GM19025 (cell line): ENCODE measurements at regions not wholly inside any gene's neighbourhood (a gene's known extent, or its start where the extent isn't known, plus 50 kb on each side); places are given as distances from the start of the nearest gene placed in this dataset.

ENCODE experiments used
- ATAC-seq: cut with Tn5 transposase; IDR thresholded peaks from one replicate; pipeline ENCODE4 v1.9.1; 2021; ENCODE audit warnings: mild to moderate bottlenecking, low read depth, moderate library complexity; ENCODE audit not compliant: unreplicated experiment

DNA sequence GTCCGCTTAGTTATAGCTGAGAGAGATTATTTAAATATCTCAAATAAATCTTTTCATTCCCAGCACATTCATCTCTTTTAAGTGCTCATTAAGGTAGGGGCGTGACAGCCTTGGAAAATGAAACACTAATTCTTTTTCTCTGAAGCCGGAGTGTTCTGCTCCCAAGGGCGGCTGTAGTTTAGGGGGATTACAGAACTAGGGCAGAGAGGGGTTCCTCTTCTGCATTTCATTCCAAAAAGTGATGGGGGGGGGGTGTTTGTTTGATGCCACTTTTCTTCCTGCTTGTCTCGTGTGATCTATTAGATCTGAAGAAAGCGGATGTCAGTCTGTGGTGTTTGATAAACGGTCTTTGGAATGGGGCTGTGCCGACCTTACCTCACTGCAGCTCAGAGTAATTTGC lies 506.5 kb upstream of the MGMT start:
- no peak for ATAC-seq

DNA sequence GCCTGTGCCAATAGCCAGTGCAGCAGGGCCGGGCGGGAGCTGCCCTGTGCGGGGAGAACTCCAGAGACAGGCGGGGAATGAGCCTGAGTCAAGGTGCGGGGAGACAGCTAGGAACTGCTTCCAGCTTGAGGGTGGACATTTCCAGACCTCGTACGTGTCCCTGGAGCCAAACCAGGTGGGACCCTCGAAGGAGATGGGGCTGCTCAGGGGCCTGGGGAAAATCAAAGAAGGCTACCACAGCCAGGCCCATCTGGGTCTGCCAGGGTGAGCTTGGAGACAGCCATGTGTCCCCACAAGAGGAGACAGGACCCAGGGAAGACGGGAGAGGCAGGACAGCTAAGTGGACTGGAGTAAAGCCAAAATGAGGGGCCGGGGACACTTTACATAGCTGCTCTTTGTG lies 504.9 kb upstream of the MGMT start:
- no peak for ATAC-seq

DNA sequence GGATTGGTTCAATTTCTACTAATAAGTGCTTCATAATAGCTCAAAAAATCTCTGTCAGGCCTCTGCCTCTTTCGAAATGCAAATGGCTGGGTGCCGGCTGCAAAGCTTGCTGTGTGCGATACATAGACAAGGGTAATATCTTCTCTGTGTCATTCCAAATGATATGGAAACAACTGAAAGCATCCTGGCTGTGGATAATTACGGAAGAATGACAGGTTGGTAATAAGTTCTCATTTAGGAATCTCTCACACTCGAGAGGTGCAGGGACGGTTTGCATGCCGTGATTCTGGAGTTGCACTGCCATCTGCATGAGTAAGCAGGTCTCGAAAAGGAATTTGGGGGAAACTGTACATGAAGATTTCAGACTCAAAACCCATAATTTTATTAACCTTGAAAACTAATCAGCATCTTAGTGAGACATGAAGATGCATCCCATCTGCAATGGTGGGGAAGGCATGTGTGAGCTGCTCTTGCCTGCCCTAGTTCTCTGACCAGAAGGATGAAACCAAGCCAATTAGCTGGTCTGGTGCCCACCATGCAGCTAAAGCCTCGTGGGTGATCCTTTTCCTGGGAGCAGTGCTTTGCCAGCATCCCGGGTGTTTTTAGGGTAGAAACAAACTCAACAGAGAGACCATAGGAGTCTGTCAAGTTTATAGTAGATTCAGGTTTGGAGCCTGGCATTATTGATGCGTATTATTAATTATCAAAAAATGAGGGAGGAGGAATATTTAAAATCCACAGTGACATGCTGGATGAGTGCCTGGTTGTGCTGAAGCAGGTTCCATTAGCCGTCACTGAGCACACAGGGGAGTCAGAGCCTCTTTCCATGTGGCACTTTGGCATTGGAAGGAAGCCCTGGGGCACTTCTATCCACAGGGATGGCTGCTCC lies 503.6 kb upstream of the MGMT start:
- no peak for ATAC-seq

DNA sequence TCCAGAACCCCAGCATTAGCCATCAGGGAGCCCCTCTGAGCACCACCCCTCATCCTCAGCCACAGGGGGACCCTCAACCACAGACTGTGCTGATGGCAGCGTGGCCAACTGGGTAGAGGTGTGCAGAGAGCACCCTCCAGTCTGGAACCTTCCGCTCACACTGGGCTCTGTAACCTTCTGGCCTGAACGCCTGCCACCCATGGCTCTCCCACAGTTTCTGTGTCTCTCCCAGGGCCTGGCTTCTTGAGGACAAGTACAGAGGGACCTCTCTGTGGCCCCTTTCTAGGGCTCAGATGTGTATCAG lies 503.0 kb upstream of the MGMT start:
- no peak for ATAC-seq

DNA sequence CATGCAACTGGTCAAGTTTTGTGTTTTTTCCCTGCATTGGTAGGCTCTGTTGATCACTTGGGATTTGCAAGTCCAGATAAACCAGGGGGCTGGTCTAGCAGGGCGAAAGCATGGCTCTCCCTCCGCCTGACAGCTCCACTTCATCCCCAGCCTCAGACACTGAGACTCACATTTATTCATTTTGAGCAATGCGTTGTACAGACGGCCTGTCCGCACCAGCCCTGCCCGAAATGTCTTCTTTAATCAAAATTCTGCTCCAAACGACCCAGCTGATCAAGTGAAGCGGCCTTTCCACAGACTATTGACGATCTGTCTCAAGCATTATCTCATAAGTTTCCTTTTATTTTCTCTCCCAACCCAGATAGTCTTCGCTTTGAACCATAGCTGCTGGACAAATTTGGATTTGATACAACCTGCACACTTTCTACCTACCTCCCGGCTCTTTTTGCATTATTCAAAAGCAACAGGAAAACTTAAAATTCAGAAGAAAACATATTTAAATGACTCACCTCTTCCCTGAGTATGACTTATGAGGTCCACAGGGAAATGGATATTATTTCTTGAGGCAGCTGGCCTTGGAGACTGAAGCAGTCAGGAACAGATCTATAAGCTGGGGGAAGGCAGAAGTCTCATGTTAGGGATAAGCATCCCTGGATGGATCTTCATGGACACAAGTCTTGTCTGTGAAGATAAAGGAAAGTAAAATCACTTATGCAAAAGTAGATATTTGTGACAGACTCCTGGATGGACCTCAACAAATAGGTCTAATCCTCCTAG lies 498.9 kb upstream of the MGMT start:
- no peak for ATAC-seq

DNA sequence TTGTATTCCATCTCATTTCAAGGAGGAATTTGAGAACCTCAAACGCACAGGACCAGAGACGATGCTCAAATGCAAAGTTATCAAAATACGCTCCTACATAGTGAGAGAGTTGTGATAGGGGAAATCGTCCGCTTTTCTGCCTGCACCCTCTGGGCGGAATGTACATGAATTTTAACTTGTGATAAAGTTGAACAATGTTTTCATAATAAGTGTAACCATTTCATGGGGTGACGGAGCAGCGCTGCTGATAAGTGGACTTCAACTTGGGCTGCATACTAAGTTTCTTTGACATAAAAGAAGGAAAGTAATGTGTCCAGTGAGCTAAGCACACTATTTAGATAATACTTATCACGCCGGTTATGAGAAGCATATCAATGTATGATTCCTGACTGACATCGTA lies 497.5 kb upstream of the MGMT start:
- no peak for ATAC-seq

DNA sequence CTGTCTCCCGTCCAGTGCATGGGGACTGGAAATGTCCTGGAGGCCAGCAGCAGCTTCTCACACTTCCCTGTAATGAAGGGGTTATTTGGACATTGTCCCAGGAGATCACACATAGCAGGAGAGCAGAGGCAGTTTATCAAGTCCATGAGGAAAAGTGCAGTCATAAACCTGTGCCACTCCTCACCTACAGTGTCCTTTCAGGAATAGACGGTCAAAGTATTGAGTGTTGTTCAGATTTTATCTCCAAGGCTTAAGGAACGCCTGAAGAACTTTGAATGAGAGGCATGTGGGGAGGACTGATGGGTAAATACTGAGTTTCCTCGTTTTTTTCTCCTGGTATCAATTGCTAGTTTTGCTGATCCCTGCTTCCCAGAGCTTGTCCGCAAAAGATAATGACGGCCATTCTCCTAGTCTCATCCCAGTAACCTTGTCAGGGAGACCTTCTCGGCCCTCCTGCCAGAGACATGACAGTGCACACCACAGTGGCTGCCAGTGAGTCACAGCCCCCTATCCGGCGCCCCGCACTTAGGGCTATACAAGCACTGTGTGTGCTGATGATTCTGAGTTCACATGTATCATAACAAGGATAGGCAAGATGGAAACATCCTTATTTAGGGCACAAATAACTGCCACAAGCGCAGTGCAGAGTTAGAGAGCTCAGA lies 495.5 kb upstream of the MGMT start:
- no peak for ATAC-seq

DNA sequence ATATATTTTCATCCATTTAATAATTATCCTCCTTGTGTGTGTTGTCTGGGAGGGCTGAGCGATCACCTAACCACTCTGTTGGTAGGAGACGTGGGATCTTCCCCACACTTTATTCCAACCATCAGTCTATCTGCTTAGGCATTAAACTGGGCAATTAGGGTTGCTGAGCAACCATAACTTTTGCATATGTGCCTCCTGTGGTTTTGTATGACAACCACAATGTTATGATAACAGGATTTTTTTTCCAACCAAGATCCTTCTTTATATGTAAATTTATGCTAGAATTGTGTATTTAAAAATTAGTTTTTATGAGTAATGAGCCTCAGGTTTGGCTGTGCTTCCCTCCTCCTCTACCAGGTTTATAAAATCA lies 495.0 kb upstream of the MGMT start:
- no peak for ATAC-seq

DNA sequence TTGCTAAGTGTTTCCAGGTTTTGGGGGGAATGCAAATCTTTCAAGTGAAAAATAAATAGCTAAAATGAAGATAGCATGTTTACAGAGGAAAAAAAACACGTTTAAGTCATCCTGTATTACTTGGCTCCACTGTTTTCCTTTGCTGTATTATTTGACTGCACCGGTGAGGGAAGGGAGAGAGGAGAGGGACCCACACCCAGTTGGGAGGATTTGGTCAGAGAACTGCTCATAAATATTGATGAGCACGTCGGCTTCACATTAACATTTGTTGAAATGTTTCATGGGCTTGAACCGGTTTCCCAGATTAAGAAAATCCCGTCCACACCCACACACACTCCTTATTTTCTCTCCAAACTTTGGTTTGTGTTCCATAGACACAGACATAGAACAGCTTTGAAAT lies 493.8 kb upstream of the MGMT start:
- ATAC-seq, result no peak

DNA sequence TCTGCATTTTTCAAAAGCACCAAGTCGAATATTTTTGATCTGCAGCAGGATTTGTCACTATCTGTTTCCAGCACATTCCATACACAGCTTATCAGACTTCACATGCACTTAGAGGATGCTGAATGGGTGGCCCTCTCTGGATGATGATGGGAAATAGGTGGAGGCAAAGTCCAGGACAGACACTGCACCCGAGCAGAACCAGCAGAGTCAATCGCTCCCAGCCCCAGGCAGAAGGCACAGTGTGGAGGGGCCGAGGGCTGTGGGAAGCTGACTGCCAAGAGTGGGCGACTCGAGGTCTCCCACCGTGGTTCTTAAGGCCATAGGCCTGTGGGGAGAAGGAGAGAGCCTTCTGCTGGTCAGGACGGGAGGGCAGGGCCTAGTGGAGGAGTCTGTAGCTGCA lies 490.2 kb upstream of the MGMT start:
- ATAC-seq, result no peak

DNA sequence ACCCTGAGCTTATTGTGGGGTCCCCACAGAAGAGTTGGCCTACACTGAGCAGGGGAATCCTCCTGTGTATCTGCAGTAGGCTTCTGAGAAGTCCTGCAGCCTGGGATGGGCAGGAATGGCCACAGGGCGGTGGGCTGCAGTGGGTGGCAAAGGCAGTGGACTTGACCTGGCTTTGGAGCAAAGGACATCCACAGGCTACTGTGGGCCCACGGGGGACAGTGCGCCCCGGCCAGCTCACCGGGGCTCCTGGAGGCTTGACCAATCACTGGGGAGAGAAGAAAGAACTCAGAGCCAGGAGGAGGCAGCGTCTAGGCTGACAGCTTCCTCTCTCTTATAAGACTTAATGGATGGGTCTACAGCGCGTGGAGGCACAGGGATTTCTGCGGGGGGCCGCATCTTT lies 488.8 kb upstream of the MGMT start:
- no peak for ATAC-seq

DNA sequence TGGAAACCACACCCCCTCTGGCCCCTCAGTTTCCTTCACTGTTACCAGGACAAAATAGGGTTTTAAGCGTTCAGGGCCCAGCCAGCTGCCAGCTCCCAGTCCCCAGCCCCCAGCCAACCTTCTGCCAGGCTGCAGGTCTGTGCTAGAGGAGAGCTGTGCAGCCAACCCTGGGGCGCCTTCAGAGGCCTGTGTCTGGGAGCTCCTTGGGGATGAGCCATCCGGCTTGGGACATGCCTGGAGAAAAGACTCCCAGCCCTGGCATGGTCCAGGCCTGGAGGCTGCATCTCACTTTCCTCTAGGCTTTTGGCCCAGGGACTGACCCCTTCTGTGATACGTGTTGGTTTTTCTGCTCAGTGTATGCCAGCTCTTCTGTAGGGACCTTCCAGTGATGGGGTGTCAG lies 487.6 kb upstream of the MGMT start:
- no peak for ATAC-seq

DNA sequence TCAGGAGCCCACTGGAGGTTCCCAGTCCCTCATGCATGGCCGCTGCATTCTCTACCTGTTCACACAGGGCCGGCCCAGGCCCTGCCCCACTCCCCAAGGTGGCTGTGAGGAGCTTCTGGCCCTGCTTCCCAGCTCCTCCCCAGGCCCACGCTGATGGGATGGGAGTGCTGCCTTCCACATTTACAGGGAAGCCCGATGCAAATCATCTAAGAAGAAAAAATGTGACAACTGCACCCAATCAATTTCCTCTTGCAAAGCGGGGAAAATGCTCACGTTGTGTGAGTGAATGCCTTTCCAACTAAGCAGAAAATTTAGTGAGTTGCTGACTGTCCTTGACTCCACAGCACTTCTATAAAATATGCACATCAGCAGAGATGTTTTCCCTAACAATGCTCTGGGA lies 485.8 kb upstream of the MGMT start:
- no peak for ATAC-seq

DNA sequence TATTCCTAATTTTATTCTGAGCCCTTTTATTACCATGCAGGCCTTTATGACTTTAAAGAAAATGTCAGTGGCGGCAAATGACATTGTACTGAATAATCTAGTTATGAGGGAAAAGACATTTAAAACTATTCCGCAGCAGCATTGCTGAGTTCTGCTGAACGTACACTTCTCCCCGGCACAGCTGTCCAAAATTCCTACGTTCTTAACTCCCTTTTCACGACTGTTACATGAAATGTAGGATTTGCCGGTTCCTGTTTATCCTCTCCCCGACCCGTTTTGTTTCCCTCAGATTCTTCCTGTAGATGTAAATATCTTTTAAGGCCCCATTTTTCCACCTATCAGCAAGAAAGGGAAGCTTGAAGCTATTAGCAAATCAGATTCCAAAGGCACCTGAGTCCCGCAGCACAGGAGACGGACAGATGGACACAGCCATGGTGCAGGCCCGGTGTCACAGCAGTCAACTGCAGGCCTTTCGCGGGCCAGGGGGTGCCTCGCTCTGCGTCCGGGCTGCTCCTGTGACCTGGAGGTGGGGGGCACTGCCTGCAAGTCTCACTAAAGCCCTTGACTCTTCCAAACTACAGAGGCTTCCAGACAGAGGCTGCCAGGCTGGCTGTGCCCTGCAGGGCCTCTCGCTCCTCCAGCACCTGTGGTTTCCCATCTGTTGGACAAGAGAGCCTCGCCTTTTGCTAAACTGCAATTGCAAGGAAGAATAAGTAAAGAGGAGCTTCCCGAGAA lies 485.0 kb upstream of the MGMT start:
- ATAC-seq, result no peak

DNA sequence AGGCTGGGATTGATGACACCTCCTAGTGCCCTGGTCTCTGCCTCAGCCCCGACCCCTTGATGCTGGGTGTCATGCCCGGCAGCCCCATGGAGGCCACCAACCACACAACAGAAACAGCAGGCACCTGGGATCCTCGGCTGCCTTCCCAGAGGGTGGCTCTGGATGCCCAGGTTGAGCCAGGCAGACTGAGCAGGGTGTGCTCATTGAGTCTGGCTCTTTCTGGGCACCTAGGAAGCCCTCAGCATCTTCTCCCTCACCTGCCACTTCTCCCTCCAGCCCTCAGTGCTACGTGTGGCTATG lies 484.5 kb upstream of the MGMT start:
- no peak for ATAC-seq

DNA sequence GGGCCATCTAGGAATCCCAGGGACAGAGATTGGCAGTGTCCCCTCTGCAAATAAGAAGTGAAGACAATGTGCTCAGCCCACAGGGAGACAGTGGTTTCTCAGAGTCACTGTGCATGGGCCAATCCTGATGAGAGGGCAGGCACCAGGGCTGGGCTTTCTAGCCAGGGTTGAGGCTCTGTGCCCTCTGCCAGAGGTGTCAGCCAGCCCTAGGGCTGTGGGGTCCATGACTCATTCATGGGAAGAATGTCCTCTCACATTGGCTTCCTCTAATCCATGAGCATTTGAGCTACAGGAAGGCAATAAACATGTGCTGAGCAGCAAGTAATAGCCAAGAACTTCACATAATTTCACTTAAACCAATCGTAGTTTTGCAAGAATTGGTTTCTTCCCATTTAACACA lies 482.0 kb upstream of the MGMT start:
- ATAC-seq, result no peak

DNA sequence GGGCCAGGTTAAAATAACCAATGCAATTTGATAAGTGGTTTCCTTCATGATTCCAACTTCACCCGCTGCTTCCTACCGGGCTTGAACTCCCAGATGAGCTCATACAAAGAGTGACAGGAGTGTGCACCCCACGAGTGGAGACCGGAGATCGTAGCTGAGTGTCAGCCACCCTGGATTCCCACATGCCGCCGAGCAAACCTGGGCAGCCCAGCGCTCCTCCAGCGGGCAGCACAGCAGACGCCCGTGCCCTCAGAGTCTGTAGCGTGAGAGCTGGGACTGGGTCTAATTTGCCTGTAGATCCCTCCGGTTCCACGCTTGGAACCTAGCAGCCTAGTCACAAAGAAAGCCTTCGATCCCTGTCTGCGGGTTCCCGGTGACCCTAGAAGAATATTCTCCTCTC lies 476.1 kb upstream of the MGMT start:
- no peak for ATAC-seq

DNA sequence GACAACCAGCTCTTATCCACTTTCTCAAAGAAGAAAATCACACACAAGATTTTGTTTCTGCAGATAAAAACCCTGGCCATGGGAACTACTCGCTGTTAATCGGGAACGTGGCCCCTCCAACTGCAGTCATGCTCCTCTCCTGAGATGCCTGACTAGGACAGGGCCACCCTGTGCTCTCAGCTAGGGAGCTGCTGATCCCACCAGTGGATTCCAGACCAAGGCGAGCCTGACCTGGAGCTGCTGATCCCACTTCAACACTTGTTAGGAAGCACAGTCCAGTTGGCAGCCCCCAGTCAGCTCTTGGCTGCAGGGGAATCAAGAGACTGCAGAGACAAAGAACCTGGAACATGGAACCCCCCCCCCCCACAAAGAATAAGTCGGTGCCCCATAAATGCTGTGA lies 474.3 kb upstream of the MGMT start:
- no peak for ATAC-seq

DNA sequence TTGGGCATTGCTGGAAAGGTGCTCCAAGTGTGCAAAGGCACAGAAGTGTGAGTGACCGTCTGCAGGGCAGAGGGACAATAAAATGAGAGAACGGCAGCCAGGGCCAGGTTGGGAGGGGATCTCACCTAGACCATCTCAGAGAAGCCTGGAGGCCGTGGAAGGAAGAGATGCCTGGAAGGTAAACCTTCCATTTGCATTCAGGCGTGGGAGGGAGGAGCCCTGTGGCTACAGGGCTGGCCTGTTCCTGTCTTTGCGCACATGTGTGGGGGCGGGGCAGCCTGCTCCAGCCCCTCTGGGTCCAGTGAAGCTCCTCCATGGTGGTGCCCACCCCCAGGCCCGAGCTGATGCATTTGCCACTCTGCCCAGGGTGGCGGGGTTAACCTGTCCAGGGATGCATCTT lies 473.6 kb upstream of the MGMT start:
- ATAC-seq, result no peak

DNA sequence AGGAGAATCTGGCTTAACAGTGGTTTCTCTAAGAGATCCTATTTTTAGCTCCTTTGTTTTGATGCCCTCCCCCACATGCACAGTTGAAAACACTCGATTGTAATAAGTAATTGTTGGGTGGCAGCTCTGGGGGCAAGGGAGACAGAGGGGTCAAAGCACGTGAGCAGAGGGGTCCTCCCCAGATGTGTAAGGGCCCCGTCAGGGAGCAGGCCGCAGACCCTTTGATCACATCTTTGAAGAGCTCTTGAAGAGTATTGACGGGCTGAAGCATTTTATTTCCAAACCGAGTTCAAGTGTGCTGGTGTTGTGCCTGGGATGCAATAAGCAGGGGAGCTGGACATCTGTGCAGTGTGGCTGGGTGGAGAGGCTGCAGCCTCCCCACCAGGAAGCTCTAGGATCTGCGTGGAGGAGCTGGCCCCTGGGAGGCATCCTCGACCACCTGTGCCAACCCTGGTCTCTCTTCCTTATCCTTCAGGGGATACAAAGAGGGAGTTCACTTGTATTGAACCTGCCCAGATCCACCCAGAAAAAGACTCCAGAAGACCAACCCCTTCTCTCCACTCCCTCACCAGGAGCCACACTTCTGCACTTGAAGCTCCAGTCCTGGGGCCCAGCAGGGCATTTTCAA lies 473.0 kb upstream of the MGMT start:
- no peak for ATAC-seq

DNA sequence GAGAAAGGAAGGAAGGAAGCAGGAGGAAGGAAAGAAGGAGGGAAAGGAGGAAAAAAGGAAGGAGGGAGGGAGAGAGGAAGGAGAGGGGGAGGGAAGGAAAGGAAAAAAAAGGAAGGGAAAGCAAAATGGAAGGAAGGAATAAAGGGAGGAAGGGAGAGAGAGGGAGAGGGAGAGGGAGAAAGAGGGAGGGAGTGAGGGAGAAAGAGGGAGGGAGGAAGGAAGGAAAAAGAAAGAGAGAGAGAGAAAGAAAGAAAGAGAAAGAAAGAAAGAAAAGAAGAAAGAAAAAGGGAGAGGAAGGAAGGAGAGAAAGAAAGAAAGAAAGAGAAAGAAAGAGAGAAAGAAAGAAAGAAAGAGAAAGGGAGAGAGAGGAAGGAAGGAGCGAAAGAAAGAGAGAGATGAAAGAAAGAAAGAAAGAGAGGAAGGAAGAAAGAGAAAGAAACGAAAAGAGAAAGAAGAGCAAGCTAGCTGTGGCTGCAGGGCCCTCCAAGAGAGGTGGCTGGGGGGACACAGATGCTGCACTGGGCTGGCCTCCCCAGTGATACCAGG lies 472.4 kb upstream of the MGMT start:
- ATAC-seq, result no peak
